OCI-LY7 (cell line): ENCODE measurements at regions not wholly inside any gene's neighbourhood (a gene's known extent, or its start where the extent isn't known, plus 50 kb on each side); places are given as distances from the start of the nearest gene placed in this dataset.

Source experiments
- EZH2phosphoT487 ChIP-seq: fragments of 200-600 bp; sonication (generic); IDR thresholded peaks from 2 replicates; pipeline ENCODE4 v1.6.1; 2018; ENCODE audit warnings: low read depth, borderline replicate concordance, mild to moderate bottlenecking, mixed run types, antibody characterized with exemption, low read length, moderate library complexity, mixed read lengths
- TF ChIP-seq, protein P1 (sequence below): fragments of 200-600 bp; sonication (generic); conservative IDR thresholded peaks from 2 replicates; pipeline ENCODE4 v1.5.1; 2014; ENCODE audit warnings: mild to moderate bottlenecking, antibody characterized with exemption, low read length, moderate library complexity, mixed read lengths

DNA sequence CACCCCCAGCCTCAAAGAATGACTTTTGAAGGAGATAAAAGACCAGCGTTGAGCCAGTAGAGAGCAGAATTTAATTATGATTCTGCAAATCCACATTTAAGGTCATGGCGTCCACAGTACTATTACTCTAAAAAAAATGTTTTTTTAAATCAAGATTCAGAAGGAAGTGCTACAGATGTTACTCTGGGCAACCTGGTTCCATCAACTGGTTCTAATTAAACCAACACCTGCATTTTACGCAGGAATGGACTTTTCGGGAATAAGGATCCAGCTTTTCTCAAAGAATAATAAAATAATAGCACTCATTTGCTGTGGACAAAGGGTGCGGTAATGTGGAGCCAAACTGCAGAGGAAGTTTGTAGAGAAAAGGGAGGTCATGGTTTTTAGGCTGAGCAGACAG lies 62.9 kb upstream of the IPO5 start:
- TF ChIP-seq, protein P1, sequence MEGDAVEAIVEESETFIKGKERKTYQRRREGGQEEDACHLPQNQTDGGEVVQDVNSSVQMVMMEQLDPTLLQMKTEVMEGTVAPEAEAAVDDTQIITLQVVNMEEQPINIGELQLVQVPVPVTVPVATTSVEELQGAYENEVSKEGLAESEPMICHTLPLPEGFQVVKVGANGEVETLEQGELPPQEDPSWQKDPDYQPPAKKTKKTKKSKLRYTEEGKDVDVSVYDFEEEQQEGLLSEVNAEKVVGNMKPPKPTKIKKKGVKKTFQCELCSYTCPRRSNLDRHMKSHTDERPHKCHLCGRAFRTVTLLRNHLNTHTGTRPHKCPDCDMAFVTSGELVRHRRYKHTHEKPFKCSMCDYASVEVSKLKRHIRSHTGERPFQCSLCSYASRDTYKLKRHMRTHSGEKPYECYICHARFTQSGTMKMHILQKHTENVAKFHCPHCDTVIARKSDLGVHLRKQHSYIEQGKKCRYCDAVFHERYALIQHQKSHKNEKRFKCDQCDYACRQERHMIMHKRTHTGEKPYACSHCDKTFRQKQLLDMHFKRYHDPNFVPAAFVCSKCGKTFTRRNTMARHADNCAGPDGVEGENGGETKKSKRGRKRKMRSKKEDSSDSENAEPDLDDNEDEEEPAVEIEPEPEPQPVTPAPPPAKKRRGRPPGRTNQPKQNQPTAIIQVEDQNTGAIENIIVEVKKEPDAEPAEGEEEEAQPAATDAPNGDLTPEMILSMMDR: no peak
- no peak for TF ChIP-seq EZH2phosphoT487
